GM12891 (cell line): ENCODE measurements at regions not wholly inside any gene's neighbourhood (a gene's known extent, or its start where the extent isn't known, plus 50 kb on each side); places are given as distances from the start of the nearest gene placed in this dataset.

ENCODE experiments used
- PAX5 ChIP-seq: IDR thresholded peaks from 2 replicates; pipeline ENCODE4 v1.6.1; 2011; ENCODE audit warnings: low read length, moderate library complexity, mild to moderate bottlenecking; ENCODE audit not compliant: insufficient read depth, severe bottlenecking
- POLR2A ChIP-seq: IDR thresholded peaks from 2 replicates; pipeline ENCODE4 v1.6.1; 2011; ENCODE audit warnings: low read depth, low read length, control low read depth
- POLR2AphosphoS5 ChIP-seq: IDR thresholded peaks from 2 replicates; pipeline ENCODE4 v1.6.1; 2011; ENCODE audit warnings: low read depth, low read length, control low read depth
- POU2F2 ChIP-seq: IDR thresholded peaks from 2 replicates; pipeline ENCODE4 v1.6.1; 2011; ENCODE audit warnings: low read depth, mild to moderate bottlenecking, control low read depth, low read length, moderate library complexity
- SPI1 ChIP-seq: IDR thresholded peaks from 2 replicates; pipeline ENCODE4 v1.6.1; 2011; ENCODE audit warnings: low read depth, low read length, control low read depth
- TAF1 ChIP-seq: IDR thresholded peaks from 2 replicates; pipeline ENCODE4 v1.6.1; 2011; ENCODE audit warnings: low read depth, low read length, control low read depth

DNA sequence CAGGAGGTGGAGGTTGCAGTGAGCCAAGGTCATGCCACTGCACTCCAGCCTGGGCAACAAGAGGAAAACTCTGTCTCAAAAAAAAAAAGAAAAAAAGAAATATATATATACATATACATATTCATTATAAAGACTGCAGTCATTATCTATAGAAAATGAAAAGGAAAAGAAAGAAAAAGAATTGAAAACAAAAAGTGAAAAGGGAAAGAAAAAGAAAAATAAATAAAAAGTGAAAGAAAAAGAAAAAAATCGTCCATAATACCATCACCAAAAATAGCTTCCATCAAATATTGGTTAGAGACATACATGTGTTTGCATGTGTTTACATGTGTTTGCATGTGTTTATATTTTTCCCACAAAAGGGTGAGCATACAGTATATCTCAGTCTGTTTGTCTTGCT is 105.5 kb upstream of the PARD3 start:
- TF ChIP-seq POLR2A (no peak), POU2F2 (no peak), SPI1 (no peak), TAF1 (no peak), POLR2AphosphoS5 (no peak), PAX5 (no peak)
